ENCODE measurements at regions not wholly inside any gene's neighbourhood (a gene's known extent, or its start where the extent isn't known, plus 50 kb on each side); places are given as distances from the start of the nearest gene placed in this dataset.

DNA sequence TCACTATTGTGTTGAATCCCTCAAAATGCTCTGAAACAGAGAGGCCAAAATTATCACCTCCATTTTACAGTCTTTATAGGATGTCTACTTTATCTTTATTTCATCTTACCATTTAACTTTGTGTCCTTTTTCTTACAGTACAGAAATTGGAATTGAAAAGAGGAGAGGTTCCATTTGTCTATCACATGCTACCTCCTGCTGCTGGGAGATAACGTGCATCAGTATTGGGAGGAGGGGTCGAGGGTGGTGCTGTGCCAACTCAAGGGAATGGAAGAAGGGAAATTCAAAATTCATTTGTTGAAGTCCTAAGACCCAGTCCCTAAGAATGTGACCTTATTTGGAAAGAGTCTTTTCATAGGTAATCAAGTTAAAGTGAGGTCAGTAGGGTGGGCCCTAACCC, 85.3 kb downstream of the HHIPL2 start:
- TF ChIP-seq, protein P1, sequence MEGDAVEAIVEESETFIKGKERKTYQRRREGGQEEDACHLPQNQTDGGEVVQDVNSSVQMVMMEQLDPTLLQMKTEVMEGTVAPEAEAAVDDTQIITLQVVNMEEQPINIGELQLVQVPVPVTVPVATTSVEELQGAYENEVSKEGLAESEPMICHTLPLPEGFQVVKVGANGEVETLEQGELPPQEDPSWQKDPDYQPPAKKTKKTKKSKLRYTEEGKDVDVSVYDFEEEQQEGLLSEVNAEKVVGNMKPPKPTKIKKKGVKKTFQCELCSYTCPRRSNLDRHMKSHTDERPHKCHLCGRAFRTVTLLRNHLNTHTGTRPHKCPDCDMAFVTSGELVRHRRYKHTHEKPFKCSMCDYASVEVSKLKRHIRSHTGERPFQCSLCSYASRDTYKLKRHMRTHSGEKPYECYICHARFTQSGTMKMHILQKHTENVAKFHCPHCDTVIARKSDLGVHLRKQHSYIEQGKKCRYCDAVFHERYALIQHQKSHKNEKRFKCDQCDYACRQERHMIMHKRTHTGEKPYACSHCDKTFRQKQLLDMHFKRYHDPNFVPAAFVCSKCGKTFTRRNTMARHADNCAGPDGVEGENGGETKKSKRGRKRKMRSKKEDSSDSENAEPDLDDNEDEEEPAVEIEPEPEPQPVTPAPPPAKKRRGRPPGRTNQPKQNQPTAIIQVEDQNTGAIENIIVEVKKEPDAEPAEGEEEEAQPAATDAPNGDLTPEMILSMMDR (IDR thresholded peaks at IDR 0.05) = no peak
- TF ChIP-seq POLR2AphosphoS5 (IDR thresholded peaks at IDR 0.05) = no peak
